Lower leg skin (tissue), 4 donors: ENCODE measurements at regions not wholly inside any gene's neighbourhood (a gene's known extent, or its start where the extent isn't known, plus 50 kb on each side); places are given as distances from the start of the nearest gene placed in this dataset.
"Not testable (repeated sequence)": the region's sequence is repeated elsewhere in the genome, so short reads cannot be mapped to it uniquely, and the experiment has no call there.

Source experiments
- DNase-seq, 2 donors: peaks; one replicate each; pipeline ENCODE4 v3.0.0-alpha.2; 2019; ENCODE audit warnings: low spot score in 2 of 2
- H3K4me3 ChIP-seq: fragments of 200-600 bp; sonication (generic); 2 replicates; pipeline ENCODE4 v1.5.1; 2017; ENCODE audit warnings: mild to moderate bottlenecking, low read depth; ENCODE audit not compliant: poor library complexity, severe bottlenecking
- CTCF ChIP-seq, 3 donors: fragments of 450-650 bp; IDR thresholded peaks; one replicate each; pipeline ENCODE4 v1.5.1; 2016; ENCODE audit warnings: antibody characterized with exemption in 3 of 3, mild to moderate bottlenecking in 3 of 3, moderate library complexity in 2 of 3
- POLR2A ChIP-seq, 2 donors: fragments of 450-650 bp; IDR thresholded peaks; one replicate each; pipeline ENCODE4 v1.6.1; 2016 to 2017; ENCODE audit warnings: antibody characterized with exemption in 2 of 2, mild to moderate bottlenecking in 1 of 2, moderate library complexity in 1 of 2
- WGBS, 2 donors: methylation state at CpG; one replicate each; pipeline ENCODE4 v1.1.5; 2018; 5-methylcytosine and 5-hydroxymethylcytosine counted together
- intact Hi-C: fragments of 100-400 bp; cut with DNase I; formaldehyde crosslinking; loops from one replicate; pipeline ENCODE4 v1.15.0; 2023; ENCODE audit warnings: low total_unique reads

- WGBS, 2 donors: 45 to 56% methylated on average over 4 of the region's 4 CpGs
- H3K4me3 ChIP-seq: no peak overlapping the region
- no peak for DNase-seq
- TF ChIP-seq CTCF (IDR thresholded peaks at IDR 0.05) (no peak), POLR2A (IDR thresholded peaks at IDR 0.05) (no peak)
- intact Hi-C loops: no loop called here
Measured at GRCh38 chrX:111041018-111041462, 55.0 kb upstream of the PAK3 start.

- no peak for TF ChIP-seq CTCF (IDR thresholded peaks at IDR 0.05)
- no peak for TF ChIP-seq POLR2A (IDR thresholded peaks at IDR 0.05)
- no peak for DNase-seq
- intact Hi-C loops: no loop called here
- H3K4me3 ChIP-seq: no peak overlapping the region
- 45 to 50% methylated on average over 3 of the region's 3 CpGs for WGBS, 2 donors
Measured at GRCh38 chrX:111040377-111041017, 55.5 kb upstream of the PAK3 start.

GRCh38 chrX:111039606-111040005, 56.4 kb upstream of the PAK3 start:
- intact Hi-C loops: no loop called here
- WGBS, 2 donors: 21 to 52% methylated on average over 2 of the region's 2 CpGs
- TF ChIP-seq CTCF (IDR thresholded peaks at IDR 0.05) (no peak), POLR2A (IDR thresholded peaks at IDR 0.05) (no peak)
- DNase-seq: no peak
- H3K4me3 ChIP-seq: no peak overlapping the region

GRCh38 chrX:111035991-111036390, 60.0 kb upstream of the PAK3 start:
- TF ChIP-seq POLR2A (IDR thresholded peaks at IDR 0.05) (no peak), CTCF (IDR thresholded peaks at IDR 0.05) (no peak)
- no peak for DNase-seq
- WGBS, 2 donors: 82 to 92% methylated on average over 2 of the region's 2 CpGs
- H3K4me3 ChIP-seq: no peak overlapping the region
- intact Hi-C loops: no loop called here

- TF ChIP-seq POLR2A (IDR thresholded peaks at IDR 0.05): no peak
- no peak for TF ChIP-seq CTCF (IDR thresholded peaks at IDR 0.05)
- WGBS, 2 donors: 67 to 68% methylated on average over 2 of the region's 2 CpGs
Measured at GRCh38 chrX:111035256-111035655, 60.7 kb upstream of the PAK3 start.

GRCh38 chrX:111022998-111023397, 73.0 kb upstream of the PAK3 start:
- WGBS, 2 donors: 79 to 86% methylated on average over 1 of the region's 1 CpG
- H3K4me3 ChIP-seq, intact Hi-C loops, DNase-seq: not testable (repeated sequence)

More at GRCh38 chrX:111035256-111035655, 60.7 kb upstream of the PAK3 start:
- intact Hi-C loops: no loop called here
- no peak for DNase-seq
- H3K4me3 ChIP-seq: no peak overlapping the region
